Stimulated activated CD4-positive, alpha-beta T cell treated with anti-CD3 and anti-CD28 coated beads, Interleukin-1b, Interleukin-23, amount 100 ng/mL, for 48 hours (primary cell): ENCODE measurements at regions not wholly inside any gene's neighbourhood (a gene's known extent, or its start where the extent isn't known, plus 50 kb on each side); places are given as distances from the start of the nearest gene placed in this dataset.

Source experiments
- DNase-seq: peaks from one replicate; pipeline ENCODE4 v3.0.0-alpha.2; 2020

GRCh38 chr14:86012461-86012860 is 482.5 kb downstream of the FLRT2 start:
- DNase-seq: no peak

- no peak for DNase-seq
Measured at GRCh38 chr14:86003998-86004397, 474.1 kb downstream of the FLRT2 start.

- no peak for DNase-seq
Measured at GRCh38 chr14:85996551-85996950, 466.6 kb downstream of the FLRT2 start.

GRCh38 chr14:85991156-85991555 is 461.2 kb downstream of the FLRT2 start:
- no peak for DNase-seq

- DNase-seq: no peak
Measured at GRCh38 chr14:85987907-85988306, 458.0 kb downstream of the FLRT2 start.

- no peak for DNase-seq
Measured at GRCh38 chr14:85987292-85987691, 457.3 kb downstream of the FLRT2 start.

GRCh38 chr14:85978582-85979250 is 448.8 kb downstream of the FLRT2 start:
- no peak for DNase-seq

GRCh38 chr14:85974602-85975001 is 444.7 kb downstream of the FLRT2 start:
- DNase-seq: no peak

GRCh38 chr14:85963486-85963885 is 433.5 kb downstream of the FLRT2 start:
- no peak for DNase-seq

- DNase-seq: no peak
Measured at GRCh38 chr14:85960756-85961155, 430.8 kb downstream of the FLRT2 start.

GRCh38 chr14:85959063-85959462 is 429.1 kb downstream of the FLRT2 start:
- DNase-seq: no peak

- no peak for DNase-seq
Measured at GRCh38 chr14:85958069-85958468, 428.1 kb downstream of the FLRT2 start.

- DNase-seq: no peak
Measured at GRCh38 chr14:85953265-85953664, 423.3 kb downstream of the FLRT2 start.

GRCh38 chr14:85948153-85948552 is 418.2 kb downstream of the FLRT2 start:
- no peak for DNase-seq

GRCh38 chr14:85947461-85948139 is 417.7 kb downstream of the FLRT2 start:
- no peak for DNase-seq

GRCh38 chr14:85943192-85943591 is 413.2 kb downstream of the FLRT2 start:
- DNase-seq: no peak

GRCh38 chr14:85934886-85935254 is 404.9 kb downstream of the FLRT2 start:
- no peak for DNase-seq

GRCh38 chr14:85934123-85934885 is 404.4 kb downstream of the FLRT2 start:
- peak; percentile 50 for DNase-seq

GRCh38 chr14:85921241-85921640 is 391.3 kb downstream of the FLRT2 start:
- DNase-seq: no peak

GRCh38 chr14:85917716-85918115 is 387.8 kb downstream of the FLRT2 start:
- no peak for DNase-seq

- DNase-seq: no peak
Measured at GRCh38 chr14:85915711-85916110, 385.8 kb downstream of the FLRT2 start.

- no peak for DNase-seq
Measured at GRCh38 chr14:85912141-85912540, 382.2 kb downstream of the FLRT2 start.

GRCh38 chr14:85911044-85911443 is 381.1 kb downstream of the FLRT2 start:
- no peak for DNase-seq

- no peak for DNase-seq
Measured at GRCh38 chr14:85909581-85909980, 379.6 kb downstream of the FLRT2 start.
